ENCODE measurements at regions not wholly inside any gene's neighbourhood (a gene's known extent, or its start where the extent isn't known, plus 50 kb on each side); places are given as distances from the start of the nearest gene placed in this dataset.

GRCh38 chr10:131574363-131574706, 262.8 kb upstream of the TCERG1L start:
- no peak for TF ChIP-seq CTCF (conservative IDR thresholded peaks at IDR 0.05; ENCODE audit: low read depth, low read length)
- no peak for TF ChIP-seq EZH2 (IDR thresholded peaks at IDR 0.05; ENCODE audit: borderline replicate concordance, low read depth, low read length, poor library complexity, severe bottlenecking)
